ENCODE measurements at regions not wholly inside any gene's neighbourhood (a gene's known extent, or its start where the extent isn't known, plus 50 kb on each side); places are given as distances from the start of the nearest gene placed in this dataset.

- 0 out of 2 replicates have a peak, but pooled peaks cover 3% of the 10 kb centered on the region for H3K27me3 ChIP-seq (replicated peaks; ENCODE audit: insufficient read depth)
- in situ Hi-C loops (cut with MboI): loop anchor here (10.0 kb wide), 1 partner anchor 64 kb away; no protein-coding TSS in a partner anchor
- no peak overlapping the region for H2AFZ ChIP-seq
- no peak for DNase-seq
- TF ChIP-seq EZH2 (IDR thresholded peaks at IDR 0.05; ENCODE audit: insufficient read depth, poor library complexity, severe bottlenecking): no peak
- no peak for TF ChIP-seq EZH2phosphoT487 (IDR thresholded peaks at IDR 0.05; ENCODE audit: insufficient read depth, low read depth)
- no peaks in the 10 kb centered on the region for H3K9me2 ChIP-seq (ENCODE audit: insufficient read depth)
- H3K9ac ChIP-seq: no peak overlapping the region
- no peak overlapping the region for H3K4me3 ChIP-seq
- no peaks in the 10 kb centered on the region for H3K4me1 ChIP-seq (ENCODE audit: insufficient read depth)
- H3K36me3 ChIP-seq (ENCODE audit: low read depth): no peaks in the 10 kb centered on the region
- H3F3A ChIP-seq (ENCODE audit: insufficient read depth): no peaks in the 10 kb centered on the region
- no peaks in the 10 kb centered on the region for H3K79me2 ChIP-seq (ENCODE audit: insufficient read depth)
- no peak overlapping the region for H3K4me2 ChIP-seq (ENCODE audit: unreplicated experiment)
- no peaks in the 10 kb centered on the region for H3K9me3 ChIP-seq (ENCODE audit: low read depth)
- H4K20me1 ChIP-seq (ENCODE audit: insufficient read depth): no peaks in the 10 kb centered on the region
- no peak overlapping the region for H3K27ac ChIP-seq
- WGBS, 2 experiments (ENCODE audit: low coverage in 1 of 2, low lambda C conversion rate in 2 of 2, missing lambda C conversion rate in 2 of 2): 77 to 91% methylated on average over 2 of the region's 2 CpGs
Observed at GRCh38 chr9:22548625-22549024, 102.0 kb downstream of the DMRTA1 start.

- no peaks in the 10 kb centered on the region for H3K9me2 ChIP-seq (ENCODE audit: insufficient read depth)
- no peak overlapping the region for H3K4me3 ChIP-seq
- in situ Hi-C loops (cut with MboI): no loop called here
- no peak overlapping the region for H2AFZ ChIP-seq
- H3K9ac ChIP-seq: no peak overlapping the region
- no peaks in the 10 kb centered on the region for H3K36me3 ChIP-seq (ENCODE audit: low read depth)
- H3K9me3 ChIP-seq (ENCODE audit: low read depth): peaks cover 1% of the 10 kb centered on the region
- WGBS, 2 experiments (ENCODE audit: low coverage in 1 of 2, low lambda C conversion rate in 2 of 2, missing lambda C conversion rate in 2 of 2): 22 to 39% methylated on average over 2 of the region's 2 CpGs
- H3K27ac ChIP-seq: no peak overlapping the region
- H3K27me3 ChIP-seq (replicated peaks; ENCODE audit: insufficient read depth): no peaks in the 10 kb centered on the region
- no peak overlapping the region for H3K4me2 ChIP-seq (ENCODE audit: unreplicated experiment)
- DNase-seq: no peak
- H3K4me1 ChIP-seq (ENCODE audit: insufficient read depth): no peaks in the 10 kb centered on the region
- no peaks in the 10 kb centered on the region for H3F3A ChIP-seq (ENCODE audit: insufficient read depth)
- TF ChIP-seq EZH2 (IDR thresholded peaks at IDR 0.05; ENCODE audit: insufficient read depth, poor library complexity, severe bottlenecking): no peak
- TF ChIP-seq EZH2phosphoT487 (IDR thresholded peaks at IDR 0.05; ENCODE audit: insufficient read depth, low read depth): no peak
- no peaks in the 10 kb centered on the region for H3K79me2 ChIP-seq (ENCODE audit: insufficient read depth)
- no peaks in the 10 kb centered on the region for H4K20me1 ChIP-seq (ENCODE audit: insufficient read depth)
Observed at GRCh38 chr9:22574740-22575139, 128.1 kb downstream of the DMRTA1 start.

- H3K4me1 ChIP-seq (ENCODE audit: insufficient read depth): no peaks in the 10 kb centered on the region
- WGBS, 2 experiments (ENCODE audit: low coverage in 1 of 2, low lambda C conversion rate in 2 of 2, missing lambda C conversion rate in 2 of 2): 34 to 35% methylated on average over 4 of the region's 4 CpGs
Observed at GRCh38 chr9:22580788-22581187, 134.2 kb downstream of the DMRTA1 start.

GRCh38 chr9:22582221-22582620, 135.6 kb downstream of the DMRTA1 start:
- Histone ChIP-seq H3K27me3 (replicated peaks; ENCODE audit: insufficient read depth) (no peaks in the 10 kb centered on the region), H3K4me3 (no peak overlapping the region), H4K20me1 (ENCODE audit: insufficient read depth) (no peaks in the 10 kb centered on the region), H3K9ac (no peak overlapping the region), H3K36me3 (ENCODE audit: low read depth) (no peaks in the 10 kb centered on the region), H2AFZ (no peak overlapping the region), H3K9me3 (ENCODE audit: low read depth) (peaks cover 2% of the 10 kb centered on the region), H3K79me2 (ENCODE audit: insufficient read depth) (no peaks in the 10 kb centered on the region), H3K4me1 (ENCODE audit: insufficient read depth) (no peaks in the 10 kb centered on the region), H3K27ac (no peak overlapping the region), H3K4me2 (ENCODE audit: unreplicated experiment) (no peak overlapping the region), H3K9me2 (ENCODE audit: insufficient read depth) (no peaks in the 10 kb centered on the region), H3F3A (ENCODE audit: insufficient read depth) (no peaks in the 10 kb centered on the region)
- TF ChIP-seq EZH2phosphoT487 (IDR thresholded peaks at IDR 0.05; ENCODE audit: insufficient read depth, low read depth): no peak
- no peak for TF ChIP-seq EZH2 (IDR thresholded peaks at IDR 0.05; ENCODE audit: insufficient read depth, poor library complexity, severe bottlenecking)
- in situ Hi-C loops (cut with MboI): no loop called here
- DNase-seq: no peak

More at GRCh38 chr9:22580788-22581187, 134.2 kb downstream of the DMRTA1 start:
- no peak for DNase-seq
- in situ Hi-C loops (cut with MboI): no loop called here
- H3K27ac ChIP-seq: no peak overlapping the region
- no peak overlapping the region for H3K9ac ChIP-seq
- H3K4me3 ChIP-seq: no peak overlapping the region
- no peaks in the 10 kb centered on the region for H3F3A ChIP-seq (ENCODE audit: insufficient read depth)
- H3K9me3 ChIP-seq (ENCODE audit: low read depth): peaks cover 2% of the 10 kb centered on the region
- no peaks in the 10 kb centered on the region for H3K36me3 ChIP-seq (ENCODE audit: low read depth)
- no peaks in the 10 kb centered on the region for H3K9me2 ChIP-seq (ENCODE audit: insufficient read depth)
- no peak for TF ChIP-seq EZH2phosphoT487 (IDR thresholded peaks at IDR 0.05; ENCODE audit: insufficient read depth, low read depth)
- TF ChIP-seq EZH2 (IDR thresholded peaks at IDR 0.05; ENCODE audit: insufficient read depth, poor library complexity, severe bottlenecking): no peak
- H3K27me3 ChIP-seq (replicated peaks; ENCODE audit: insufficient read depth): no peaks in the 10 kb centered on the region
- no peaks in the 10 kb centered on the region for H3K79me2 ChIP-seq (ENCODE audit: insufficient read depth)
- no peak overlapping the region for H2AFZ ChIP-seq
- H3K4me2 ChIP-seq (ENCODE audit: unreplicated experiment): no peak overlapping the region
- no peaks in the 10 kb centered on the region for H4K20me1 ChIP-seq (ENCODE audit: insufficient read depth)

GRCh38 chr9:22588918-22589317, 142.3 kb downstream of the DMRTA1 start:
- H3K9me3 ChIP-seq (ENCODE audit: low read depth): no peaks in the 10 kb centered on the region
- H2AFZ ChIP-seq: no peak overlapping the region
- no peaks in the 10 kb centered on the region for H3K79me2 ChIP-seq (ENCODE audit: insufficient read depth)
- H4K20me1 ChIP-seq (ENCODE audit: insufficient read depth): no peaks in the 10 kb centered on the region
- no peak overlapping the region for H3K4me3 ChIP-seq
- no peaks in the 10 kb centered on the region for H3F3A ChIP-seq (ENCODE audit: insufficient read depth)
- TF ChIP-seq EZH2phosphoT487 (IDR thresholded peaks at IDR 0.05; ENCODE audit: insufficient read depth, low read depth) (no peak), EZH2 (IDR thresholded peaks at IDR 0.05; ENCODE audit: insufficient read depth, poor library complexity, severe bottlenecking) (no peak)
- H3K36me3 ChIP-seq (ENCODE audit: low read depth): no peaks in the 10 kb centered on the region
- in situ Hi-C loops (cut with MboI): no loop called here
- H3K4me2 ChIP-seq (ENCODE audit: unreplicated experiment): no peak overlapping the region
- H3K4me1 ChIP-seq (ENCODE audit: insufficient read depth): peaks cover 7% of the 10 kb centered on the region
- no peak overlapping the region for H3K9ac ChIP-seq
- H3K9me2 ChIP-seq (ENCODE audit: insufficient read depth): no peaks in the 10 kb centered on the region; the same call in 1 of the 2 replicates
- H3K27ac ChIP-seq: no peak overlapping the region
- DNase-seq: no peak
- no peaks in the 10 kb centered on the region for H3K27me3 ChIP-seq (replicated peaks; ENCODE audit: insufficient read depth)
- 68 to 74% methylated on average over 5 of the region's 5 CpGs for WGBS, 2 experiments (ENCODE audit: low coverage in 1 of 2, low lambda C conversion rate in 2 of 2, missing lambda C conversion rate in 2 of 2)
